HepG2 (cell line): ENCODE measurements at regions not wholly inside any gene's neighbourhood (a gene's known extent, or its start where the extent isn't known, plus 50 kb on each side); places are given as distances from the start of the nearest gene placed in this dataset.

Experiments used
- ATAC-seq: fragments of 200-7000 bp; cut with Tn5 transposase; 3 replicates; pipeline ENCODE4 v1.9.1; 2020; ENCODE audit warnings: mild to moderate bottlenecking, moderate library complexity
- BruUV-seq: library from RNA; stranded (reverse); fragments of 400-500 nt; replicated peaks from 2 replicates; lab custom pipeline; 2021; lab: Mats Ljungman, UMichigan
- CTCF ChIA-PET: fragments of 300-600 bp; formaldehyde crosslinking; extraction: SDS; loops from one replicate; lab custom pipeline; 2021; ENCODE audit warnings: low total read pairs, inconsistent platforms, low intra/inter-chr PET ratio; lab: Yijun Ruan, JAX
- POLR2A ChIA-PET: fragments of 350-600 bp; sonication (Branson Sonifier 250); formaldehyde crosslinking; loops from one replicate; lab custom pipeline; 2020; ENCODE audit warnings: antibody characterized with exemption, inconsistent platforms; lab: Yijun Ruan, JAX
- DNase-seq: peaks from one replicate; pipeline ENCODE4 v3.0.0-alpha.2; 2015; ENCODE audit warnings: low spot score
- FAIRE-seq: peaks from 3 replicates; lab custom pipeline; 2011; peaks lifted over from hg19 to GRCh38; lab: Jason Lieb, UNC
- H2AFZ ChIP-seq: one replicate; pipeline ENCODE4 v1.6.1; 2011; ENCODE audit warnings: low read length, inconsistent platforms
- H3K27ac ChIP-seq: fragments of 300-600 bp; 3 replicates; pipeline ENCODE4 v1.8.0; 2011; ENCODE audit warnings: mixed run types, mild to moderate bottlenecking, mixed read lengths, low read length, inconsistent platforms; ENCODE audit not compliant: insufficient read depth; ENCODE audit errors: extremely low read length
- H3K27me3 ChIP-seq, 2 experiments: fragments of 200-600 bp in 1 of 2; 2 replicates in 1 of 2; 3 replicates in 1 of 2; pipeline versions ENCODE4 v1.6.0 to v1.8.0; 2011; ENCODE audit warnings: low read length in 2 of 2, mild to moderate bottlenecking in 2 of 2, moderate library complexity in 2 of 2, inconsistent platforms in 1 of 2; ENCODE audit not compliant: insufficient read depth in 2 of 2, control insufficient read depth in 1 of 2
- H3K36me3 ChIP-seq, 2 experiments: fragments of 200-600 bp in 1 of 2; replicated peaks in 1 of 2; 2 replicates in 1 of 2; 3 replicates in 1 of 2; pipeline versions ENCODE4 v1.5.1 to v1.8.0; 2011; ENCODE audit warnings: low read length in 2 of 2, inconsistent platforms in 1 of 2; ENCODE audit not compliant: insufficient read depth in 2 of 2, control insufficient read depth in 1 of 2
- H3K4me1 ChIP-seq: 2 replicates; pipeline ENCODE4 v1.5.1; 2012; ENCODE audit warnings: low read length, inconsistent platforms; ENCODE audit not compliant: insufficient read depth
- H3K4me2 ChIP-seq: 2 replicates; pipeline ENCODE4 v1.6.0; 2011; ENCODE audit warnings: low read depth, low read length, inconsistent platforms
- H3K4me3 ChIP-seq, 3 experiments: fragments of 200-600 bp in 1 of 3; sonication (generic), shearing (Covaris generic) in 1 of 3; replicated peaks in 1 of 3; 2 replicates each; pipeline ENCODE4 v1.5.1; 2011 to 2016; ENCODE audit warnings: low read length in 3 of 3, inconsistent platforms in 2 of 3, low read depth in 2 of 3, mild to moderate bottlenecking in 2 of 3, control low read depth in 1 of 3, mixed read lengths in 1 of 3; ENCODE audit not compliant: insufficient read depth in 1 of 3
- H3K79me2 ChIP-seq: one replicate; pipeline ENCODE4 v1.6.1; 2011; ENCODE audit warnings: low read length, inconsistent platforms; ENCODE audit not compliant: insufficient read depth
- H3K9ac ChIP-seq: 2 replicates; pipeline ENCODE4 v1.6.0; 2011; ENCODE audit warnings: mild to moderate bottlenecking, low read depth, low read length, inconsistent platforms; ENCODE audit not compliant: insufficient read depth
- H3K9me3 ChIP-seq: 2 replicates; pipeline ENCODE4 v1.5.1; 2012; ENCODE audit warnings: mild to moderate bottlenecking, low read length
- H4K20me1 ChIP-seq: 2 replicates; pipeline ENCODE4 v1.6.0; 2011; ENCODE audit warnings: inconsistent platforms, mild to moderate bottlenecking, low read length, moderate library complexity; ENCODE audit not compliant: insufficient read depth
- ARHGAP35 ChIP-seq: sonication (generic); formaldehyde crosslinking; IDR thresholded peaks from 2 replicates; pipeline ENCODE4 v1.9.0; 2022; ENCODE audit warnings: mild to moderate bottlenecking, inconsistent platforms, moderate library complexity, missing genetic modification reagents, borderline replicate concordance
- ATF3 ChIP-seq: sonication (generic); formaldehyde crosslinking; IDR thresholded peaks from 2 replicates; pipeline ENCODE4 v1.4.0; 2020; ENCODE audit warnings: missing genetic modification reagents
- CREM ChIP-seq, 2 experiments: sonication (generic) in 1 of 2; formaldehyde crosslinking in 1 of 2; IDR thresholded peaks; 2 replicates each; pipeline versions ENCODE4 v1.4.0 to v1.6.1; 2016 to 2020; ENCODE audit warnings: antibody characterized with exemption in 1 of 2, mild to moderate bottlenecking in 1 of 2, missing genetic modification reagents in 1 of 2
- HOXA5 ChIP-seq: sonication (generic); formaldehyde crosslinking; IDR thresholded peaks from 2 replicates; pipeline ENCODE4 v1.4.0; 2020; ENCODE audit warnings: missing genetic modification reagents
- IRF2 ChIP-seq: IDR thresholded peaks from 2 replicates; pipeline ENCODE4 v1.6.1; 2018; ENCODE audit warnings: missing genetic modification reagents, missing compliant biosample characterization
- KLF15 ChIP-seq: sonication (generic); formaldehyde crosslinking; IDR thresholded peaks from 2 replicates; pipeline ENCODE4 v1.8.1; 2023; ENCODE audit warnings: borderline replicate concordance, mild to moderate bottlenecking, inconsistent platforms, missing genetic modification reagents, mixed read lengths
- KMT2A ChIP-seq: sonication (generic); formaldehyde crosslinking; IDR thresholded peaks from 2 replicates; pipeline ENCODE4 v1.4.0; 2020; ENCODE audit warnings: missing genetic modification reagents
- MAZ ChIP-seq, 2 experiments: sonication (generic) in 1 of 2; formaldehyde crosslinking in 1 of 2; IDR thresholded peaks; 2 replicates each; pipeline versions ENCODE4 v1.5.0 to v1.6.1; 2012 to 2020; ENCODE audit warnings: low read depth in 2 of 2, mild to moderate bottlenecking in 2 of 2, borderline replicate concordance in 1 of 2, improper control_type of control experiment in 1 of 2, low read length in 1 of 2, missing genetic modification reagents in 1 of 2, moderate library complexity in 1 of 2
- MEIS2 ChIP-seq: sonication (generic); formaldehyde crosslinking; IDR thresholded peaks from 2 replicates; pipeline ENCODE4 v1.9.0; 2021; ENCODE audit warnings: mild to moderate bottlenecking, missing genetic modification reagents
- NR2F6 ChIP-seq, 2 experiments: IDR thresholded peaks; 2 replicates each; pipeline ENCODE4 v1.6.1; 2016; ENCODE audit warnings: antibody characterized with exemption in 1 of 2, mild to moderate bottlenecking in 1 of 2
- RORA ChIP-seq: sonication (generic); formaldehyde crosslinking; IDR thresholded peaks from 2 replicates; pipeline ENCODE4 v1.5.0; 2020; ENCODE audit warnings: mild to moderate bottlenecking, missing genetic modification reagents, moderate library complexity
- SOX5 ChIP-seq: IDR thresholded peaks from 2 replicates; pipeline ENCODE4 v1.6.1; 2016; ENCODE audit warnings: borderline replicate concordance
- ZHX2 ChIP-seq, 2 experiments: sonication (generic) in 1 of 2; formaldehyde crosslinking in 1 of 2; IDR thresholded peaks; 2 replicates each; pipeline versions ENCODE4 v1.6.1 to v1.9.0; 2014 to 2022; ENCODE audit warnings: antibody characterized with exemption in 1 of 2, borderline replicate concordance in 1 of 2, inconsistent platforms in 1 of 2, low read depth in 1 of 2, missing genetic modification reagents in 1 of 2
- ZNF326 ChIP-seq: sonication (generic); formaldehyde crosslinking; IDR thresholded peaks from 2 replicates; pipeline ENCODE4 v1.4.0; 2020; ENCODE audit warnings: missing genetic modification reagents, borderline replicate concordance
- ZNF766 ChIP-seq: sonication (generic); formaldehyde crosslinking; IDR thresholded peaks from 2 replicates; pipeline ENCODE4 v1.5.0; 2020; ENCODE audit warnings: missing genetic modification reagents, borderline replicate concordance
- ZNF782 ChIP-seq: sonication (generic); formaldehyde crosslinking; IDR thresholded peaks from 2 replicates; pipeline ENCODE4 v1.4.0; 2020; ENCODE audit warnings: missing genetic modification reagents, mild to moderate bottlenecking, borderline replicate concordance
- WGBS: methylation state at CpG from one replicate; pipeline ENCODE4 v1.1.6; 2017; ENCODE audit warnings: low lambda C conversion rate; 5-methylcytosine and 5-hydroxymethylcytosine counted together
- in situ Hi-C: cut with HindIII; loops from 2 replicates; pipeline ENCODE4 v1.10.0; 2017; ENCODE audit warnings: low pct_unique_long_range_greater_than_20kb; ENCODE audit not compliant: extremely low pct_ligation_motif_present
- intact Hi-C: fragments of 100-400 bp; cut with micrococcal nuclease; formaldehyde crosslinking; loops from one replicate; pipeline ENCODE4 v1.10.0; 2022; ENCODE audit not compliant: unreplicated experiment

DNA sequence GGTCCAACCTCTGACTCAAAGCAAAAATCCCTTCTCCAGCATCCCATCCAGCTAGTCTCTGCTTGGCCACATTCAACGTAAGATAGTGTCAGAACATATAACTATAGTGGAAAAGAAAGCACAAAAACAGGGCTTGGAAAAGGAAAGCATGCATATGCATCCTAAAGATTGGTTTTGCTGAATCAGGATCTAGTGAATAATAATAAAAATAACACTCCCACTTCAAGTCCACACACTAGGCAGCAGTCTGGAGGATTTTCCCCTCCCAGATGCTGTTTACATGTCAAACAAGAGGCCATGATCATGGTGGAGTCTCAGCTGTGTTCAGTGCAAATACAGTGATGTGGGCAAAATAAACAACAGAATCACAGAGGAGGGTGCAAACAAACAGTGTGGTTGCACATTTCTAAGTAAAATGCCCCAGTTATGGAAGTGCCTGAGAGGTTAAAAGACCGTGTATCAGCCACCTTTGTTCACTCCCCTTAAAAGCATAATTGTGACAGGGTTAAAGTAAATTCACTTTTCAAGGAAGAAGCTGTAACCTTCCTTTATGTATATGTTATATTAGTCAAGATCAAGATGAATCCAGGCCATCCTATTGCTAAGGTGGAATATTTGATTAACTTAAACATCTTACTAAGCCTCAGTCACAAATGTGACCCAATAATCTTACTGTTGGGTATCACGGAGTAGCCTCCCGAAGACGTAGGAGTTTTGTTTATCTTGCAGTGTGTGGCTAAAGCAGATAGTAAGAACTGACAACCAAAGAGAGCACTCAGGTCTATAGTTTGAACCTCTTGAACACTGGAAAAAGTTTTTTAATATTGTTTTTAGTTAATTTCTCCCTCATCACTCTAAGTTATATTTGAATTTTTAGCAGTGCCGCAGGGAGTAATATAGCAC lies 424.5 kb downstream of the SOX2 start:
- ChIA-PET POLR2A (no interaction called here), CTCF (no interaction called here)
- Histone ChIP-seq H2AFZ (no peak overlapping the region), H3K9me3 (no peaks in the 10 kb centered on the region), H3K79me2 (no peaks in the 10 kb centered on the region), H3K27ac (no peak overlapping the region), H4K20me1 (no peaks in the 10 kb centered on the region), H3K4me1 (peaks cover 18% of the 10 kb centered on the region), H3K9ac (no peak overlapping the region), H3K4me3 (no peak overlapping the region), H3K4me2 (0 out of 2 replicates have a peak overlapping the region, but pooled peaks have one; percentile 15), H3K36me3 (no peaks in the 10 kb centered on the region), H3K27me3 (no peaks in the 10 kb centered on the region)
- intact Hi-C loops, result loop anchor here (1.0 to 5.0 kb wide), 4 partner anchors 17 to 425 kb away; partner anchors contain the start of gene SOX2
- WGBS, result 19% methylated on average over 6 of the region's 6 CpGs
- DNase-seq (peak; percentile 70), FAIRE-seq (no peak), ATAC-seq (peak; percentile 100)
- BruUV-seq, result no TSS peak
- in situ Hi-C loops, result no loop called here
- TF ChIP-seq ZNF782 (CRISPR knock-in tag) (no peak), CREM (IDR thresholded peaks at IDR 0.05) (peak; percentile 56; the same call in 1 of the 2 replicates), CREM (CRISPR knock-in tag; IDR thresholded peaks at IDR 0.05) (no peak), ZNF766 (no peak), ZHX2 (IDR thresholded peaks at IDR 0.05; ENCODE audit: low read depth) (0 out of 2 replicates have a peak, but pooled peaks have one; percentile 33), ZHX2 (CRISPR knock-in tag; IDR thresholded peaks at IDR 0.05; ENCODE audit: borderline replicate concordance) (no peak), NR2F6 (IDR thresholded peaks at IDR 0.05) (no peak; the same call in 1 of the 2 replicates), NR2F6 (CRISPR knock-in tag; IDR thresholded peaks at IDR 0.05) (0 out of 2 replicates have a peak, but pooled peaks have one; percentile 20), ARHGAP35 (CRISPR knock-in tag) (no peak), MEIS2 (CRISPR knock-in tag) (0 out of 2 replicates have a peak, but pooled peaks have one; percentile 30), ATF3 (CRISPR knock-in tag) (no peak), KMT2A (CRISPR knock-in tag) (no peak), HOXA5 (CRISPR knock-in tag) (peak; percentile 63; the same call in 1 of the 2 replicates), ZNF326 (CRISPR knock-in tag) (no peak), IRF2 (CRISPR knock-in tag) (0 out of 2 replicates have a peak, but pooled peaks have one; percentile 45), MAZ (IDR thresholded peaks at IDR 0.05; ENCODE audit: borderline replicate concordance, low read depth, low read length) (peak; percentile 36; the same call in 1 of the 2 replicates), MAZ (CRISPR knock-in tag; IDR thresholded peaks at IDR 0.05; ENCODE audit: low read depth) (no peak), KLF15 (no peak), RORA (CRISPR knock-in tag) (no peak), SOX5 (CRISPR knock-in tag) (peak; percentile 67)
